Panc1 (cell line): ENCODE measurements at regions not wholly inside any gene's neighbourhood (a gene's known extent, or its start where the extent isn't known, plus 50 kb on each side); places are given as distances from the start of the nearest gene placed in this dataset.

Experiments
- ATAC-seq: fragments of 200-7000 bp; cut with Tn5 transposase; 2 replicates; pipeline ENCODE4 v1.9.1; 2020; ENCODE audit warnings: mild to moderate bottlenecking, moderate library complexity
- BruUV-seq: library from RNA; stranded (reverse); fragments of 400-500 nt; replicated peaks from 2 replicates; lab custom pipeline; 2021; lab: Mats Ljungman, UMichigan
- CTCF ChIA-PET: fragments of 300-600 bp; sonication (Branson Sonifier 250); formaldehyde crosslinking; loops from one replicate; lab custom pipeline; 2022; ENCODE audit warnings: antibody characterized with exemption; lab: Charles Lee
- POLR2A ChIA-PET: fragments of 300-600 bp; sonication (Branson Sonifier 250); formaldehyde crosslinking; loops from one replicate; lab custom pipeline; 2022; ENCODE audit warnings: antibody characterized with exemption; lab: Charles Lee
- DNase-seq: peaks from one replicate; pipeline ENCODE4 v3.0.0-alpha.2; 2010; ENCODE audit warnings: low read depth, low spot score
- H3K27ac ChIP-seq: 2 replicates; pipeline ENCODE4 v1.5.1; 2011; ENCODE audit warnings: mild to moderate bottlenecking, low read length, inconsistent platforms
- H3K27me3 ChIP-seq: fragments of 200-500 bp; sonication (Bioruptor generic); 2 replicates; pipeline ENCODE4 v1.6.0; 2014; ENCODE audit warnings: low read length, inconsistent platforms; ENCODE audit not compliant: control insufficient read depth, insufficient read depth
- H3K36me3 ChIP-seq: fragments of 200-500 bp; sonication (Bioruptor generic); 2 replicates; pipeline ENCODE4 v1.5.1; 2014; ENCODE audit warnings: inconsistent platforms, mild to moderate bottlenecking, low read length, moderate library complexity; ENCODE audit not compliant: control insufficient read depth, insufficient read depth
- H3K4me1 ChIP-seq: 2 replicates; pipeline ENCODE4 v1.5.1; 2011; ENCODE audit warnings: inconsistent platforms, mild to moderate bottlenecking, low read length, moderate library complexity; ENCODE audit not compliant: control insufficient read depth, insufficient read depth
- H3K4me3 ChIP-seq, 2 experiments: 2 replicates each; pipeline ENCODE4 v1.5.1; 2011 to 2012; ENCODE audit warnings: low read depth in 2 of 2, low read length in 2 of 2, mild to moderate bottlenecking in 2 of 2, inconsistent platforms in 1 of 2, moderate library complexity in 1 of 2
- H3K9me3 ChIP-seq: fragments of 200-500 bp; sonication (Bioruptor generic); 2 replicates; pipeline ENCODE4 v1.5.1; 2014; ENCODE audit warnings: low read depth, mild to moderate bottlenecking, inconsistent platforms, low read length, moderate library complexity; ENCODE audit not compliant: control insufficient read depth, insufficient read depth
- CTCF ChIP-seq: fragments of 450-650 bp; IDR thresholded peaks from 2 replicates; pipeline ENCODE4 v1.5.1; 2017; ENCODE audit warnings: mild to moderate bottlenecking
- POLR2AphosphoS5 ChIP-seq: IDR thresholded peaks from 2 replicates; pipeline ENCODE4 v1.6.1; 2012; ENCODE audit warnings: mild to moderate bottlenecking, low read depth, low read length, moderate library complexity
- REST ChIP-seq, 2 experiments: IDR thresholded peaks; 2 replicates each; pipeline ENCODE4 v1.6.1; 2011 to 2012; ENCODE audit warnings: low read depth in 2 of 2, control low read depth in 1 of 2, low read length in 1 of 2, mild to moderate bottlenecking in 1 of 2, moderate library complexity in 1 of 2; ENCODE audit not compliant: insufficient read depth in 1 of 2
- SIN3A ChIP-seq: IDR thresholded peaks from 2 replicates; pipeline ENCODE4 v1.6.1; 2012; ENCODE audit warnings: low read depth, mild to moderate bottlenecking, low read length, moderate library complexity, borderline replicate concordance; ENCODE audit not compliant: insufficient read depth
- TCF7L2 ChIP-seq: IDR thresholded peaks from 2 replicates; pipeline ENCODE4 v1.6.1; 2011; ENCODE audit warnings: mild to moderate bottlenecking, low read depth, low read length, inconsistent platforms
- in situ Hi-C: cut with HindIII; loops from 2 replicates; pipeline ENCODE4 v1.10.0; 2016; ENCODE audit warnings: low sequenced_read_pairs, low pct_unique_long_range_greater_than_20kb
- intact Hi-C: fragments of 100-400 bp; cut with micrococcal nuclease; formaldehyde crosslinking; loops from one replicate; pipeline ENCODE4 v1.10.0; 2022; ENCODE audit not compliant: unreplicated experiment

- no peak for DNase-seq
- intact Hi-C loops, result no loop called here
- Histone ChIP-seq H3K27ac (no peak overlapping the region), H3K4me3 (no peak overlapping the region), H3K36me3 (no peaks in the 10 kb centered on the region), H3K4me1 (no peaks in the 10 kb centered on the region), H3K9me3 (no peaks in the 10 kb centered on the region), H3K27me3 (no peaks in the 10 kb centered on the region)
- ChIA-PET CTCF (no interaction called here), POLR2A (no interaction called here)
- in situ Hi-C loops, result no loop called here
- ATAC-seq, result no peak
- no TSS peak for BruUV-seq
- TF ChIP-seq REST (IDR thresholded peaks at IDR 0.05; ENCODE audit: insufficient read depth in 1 of 2, low read depth in 2 of 2, low read length in 1 of 2) (no peak), SIN3A (no peak), TCF7L2 (no peak), POLR2AphosphoS5 (no peak), CTCF (no peak)
Observed at GRCh38 chr4:181137351-181137750, 1105.9 kb upstream of the TENM3 start.

- in situ Hi-C loops, result no loop called here
- CTCF ChIA-PET, result no interaction called here
Observed at GRCh38 chr4:181138116-181138515, 1105.1 kb upstream of the TENM3 start.

More at GRCh38 chr4:181138116-181138515, 1105.1 kb upstream of the TENM3 start:
- ATAC-seq, result no peak
- POLR2A ChIA-PET, result no interaction called here
- BruUV-seq, result no TSS peak
- Histone ChIP-seq H3K27me3 (no peaks in the 10 kb centered on the region), H3K4me3 (no peak overlapping the region), H3K9me3 (no peaks in the 10 kb centered on the region), H3K4me1 (no peaks in the 10 kb centered on the region), H3K27ac (no peak overlapping the region), H3K36me3 (no peaks in the 10 kb centered on the region)
- DNase-seq, result no peak
- intact Hi-C loops, result no loop called here
- TF ChIP-seq CTCF (no peak), POLR2AphosphoS5 (no peak), REST (IDR thresholded peaks at IDR 0.05; ENCODE audit: insufficient read depth in 1 of 2, low read depth in 2 of 2, low read length in 1 of 2) (no peak), SIN3A (no peak), TCF7L2 (no peak)
